Neuronal stem cell (in vitro differentiated cells): ENCODE measurements at regions not wholly inside any gene's neighbourhood (a gene's known extent, or its start where the extent isn't known, plus 50 kb on each side); places are given as distances from the start of the nearest gene placed in this dataset.
"Not testable (repeated sequence)": the region's sequence is repeated elsewhere in the genome, so short reads cannot be mapped to it uniquely, and the experiment has no call there.

Experiments used
- DNase-seq: peaks from one replicate; pipeline ENCODE4 v3.0.0-alpha.2; 2013; ENCODE audit warnings: low spot score
- H2AFZ ChIP-seq: one replicate; pipeline ENCODE4 v1.6.1; 2013; ENCODE audit warnings: mild to moderate bottlenecking, low read length, inconsistent platforms
- H2AK5ac ChIP-seq: 2 replicates; pipeline ENCODE4 v1.6.1; 2013; ENCODE audit warnings: low read depth, mild to moderate bottlenecking, inconsistent platforms, low read length, moderate library complexity, mixed read lengths
- H2BK120ac ChIP-seq: 2 replicates; pipeline ENCODE4 v1.6.1; 2013; ENCODE audit warnings: low read depth, mild to moderate bottlenecking, inconsistent platforms, low read length, moderate library complexity, mixed read lengths
- H2BK12ac ChIP-seq: one replicate; pipeline ENCODE4 v1.6.1; 2013; ENCODE audit warnings: low read length, inconsistent platforms
- H2BK15ac ChIP-seq: 2 replicates; pipeline ENCODE4 v1.6.1; 2013; ENCODE audit warnings: mild to moderate bottlenecking, low read length, inconsistent platforms, mixed read lengths
- H2BK5ac ChIP-seq: one replicate; pipeline ENCODE4 v1.6.1; 2013; ENCODE audit warnings: inconsistent platforms, mild to moderate bottlenecking, low read length, moderate library complexity
- H3K14ac ChIP-seq: one replicate; pipeline ENCODE4 v1.6.1; 2013; ENCODE audit warnings: low read length, inconsistent platforms
- H3K18ac ChIP-seq: 2 replicates; pipeline ENCODE4 v1.6.1; 2013; ENCODE audit warnings: low read length, inconsistent platforms
- H3K23ac ChIP-seq: 2 replicates; pipeline ENCODE4 v1.6.1; 2013; ENCODE audit warnings: low read depth, mild to moderate bottlenecking, mixed read lengths, low read length, inconsistent platforms; ENCODE audit not compliant: poor library complexity
- H3K27ac ChIP-seq: replicated peaks from 3 replicates; pipeline ENCODE4 v1.5.1; 2013; ENCODE audit warnings: low read length, inconsistent platforms
- H3K27me3 ChIP-seq, 3 experiments: 2 replicates each; pipeline ENCODE4 v1.6.1; 2013; ENCODE audit warnings: low read length in 3 of 3, mild to moderate bottlenecking in 2 of 3, inconsistent platforms in 1 of 3, low read depth in 1 of 3, mixed read lengths in 1 of 3, moderate library complexity in 1 of 3; ENCODE audit not compliant: control insufficient read depth in 3 of 3, insufficient read depth in 3 of 3
- H3K36me3 ChIP-seq, 2 donors: replicated peaks in 1 of 2; 2 replicates each; pipeline ENCODE4 v1.6.1; 2013; ENCODE audit warnings: low read length in 2 of 2; ENCODE audit not compliant: control insufficient read depth in 2 of 2, insufficient read depth in 2 of 2
- H3K4ac ChIP-seq: 2 replicates; pipeline ENCODE4 v1.6.1; 2013; ENCODE audit warnings: inconsistent platforms, mild to moderate bottlenecking, low read length, moderate library complexity
- H3K4me1 ChIP-seq, 2 donors: 1 replicate in 1 of 2; 2 replicates in 1 of 2; pipeline ENCODE4 v1.6.1; 2013; ENCODE audit warnings: low read length in 2 of 2, low read depth in 1 of 2; ENCODE audit not compliant: control insufficient read depth in 2 of 2, insufficient read depth in 1 of 2
- H3K4me2 ChIP-seq: one replicate; pipeline ENCODE4 v1.6.1; 2013; ENCODE audit warnings: mild to moderate bottlenecking, low read length, inconsistent platforms; ENCODE audit not compliant: insufficient read depth, poor library complexity, severe bottlenecking
- H3K4me3 ChIP-seq, 2 donors: 2 replicates each; pipeline ENCODE4 v1.5.1; 2013; ENCODE audit warnings: low read length in 2 of 2, mild to moderate bottlenecking in 2 of 2, inconsistent platforms in 1 of 2, moderate library complexity in 1 of 2
- H3K79me1 ChIP-seq: one replicate; pipeline ENCODE4 v1.6.1; 2013; ENCODE audit warnings: low read depth, mild to moderate bottlenecking, inconsistent platforms, low read length, moderate library complexity
- H3K9ac ChIP-seq: one replicate; pipeline ENCODE4 v1.6.1; 2013; ENCODE audit warnings: mild to moderate bottlenecking, low read depth, low read length, inconsistent platforms; ENCODE audit not compliant: poor library complexity
- H3K9me3 ChIP-seq, 2 donors: replicated peaks in 1 of 2; 2 replicates each; pipeline versions ENCODE3 to v1.6.1; 2013; ENCODE audit warnings: low read length in 2 of 2, mild to moderate bottlenecking in 2 of 2, inconsistent platforms in 1 of 2, low read depth in 1 of 2, mixed read lengths in 1 of 2, moderate library complexity in 1 of 2; ENCODE audit not compliant: control insufficient read depth in 2 of 2, insufficient read depth in 1 of 2
- H4K8ac ChIP-seq: one replicate; pipeline ENCODE4 v1.6.1; 2013; ENCODE audit warnings: low read depth, mild to moderate bottlenecking, inconsistent platforms, low read length, moderate library complexity
- H4K91ac ChIP-seq: one replicate; pipeline ENCODE4 v1.6.1; 2013; ENCODE audit warnings: low read length, low read depth, mild to moderate bottlenecking, inconsistent platforms; ENCODE audit not compliant: poor library complexity
- WGBS, 2 donors: extraction: QIAGEN DNeasy Blood & Tissue Kit; methylation state at CpG; one replicate each; pipeline ENCODE4 v1.1.7; 2013; ENCODE audit warnings: missing lambda C conversion rate in 2 of 2, mixed read lengths in 1 of 2; ENCODE audit not compliant: insufficient read length in 2 of 2, insufficient replicate concordance in 1 of 2; ENCODE audit errors: extremely low coverage in 2 of 2; 5-methylcytosine and 5-hydroxymethylcytosine counted together

GRCh38 chr4:28116526-28117083 lies 1256.0 kb downstream of the STIM2 start:
- not testable (repeated sequence) for H2BK15ac ChIP-seq, H3K27me3 ChIP-seq, DNase-seq, H2AK5ac ChIP-seq, H3K14ac ChIP-seq, H4K91ac ChIP-seq, H2BK12ac ChIP-seq, H3K9me3 ChIP-seq, H3K4ac ChIP-seq, H3K4me3 ChIP-seq, H3K4me1 ChIP-seq, H2BK5ac ChIP-seq, H3K18ac ChIP-seq, H3K79me1 ChIP-seq, H2BK120ac ChIP-seq, H3K36me3 ChIP-seq, H3K27ac ChIP-seq, H4K8ac ChIP-seq, H3K9ac ChIP-seq, H3K23ac ChIP-seq, H3K4me2 ChIP-seq
- no CpG with 5 or more reads among the region's 12 CpGs for WGBS, 2 donors
- H2AFZ ChIP-seq: peak overlapping the region; percentile 40

GRCh38 chr4:28117084-28117682 lies 1256.5 kb downstream of the STIM2 start:
- H3K79me1 ChIP-seq: no peaks in the 10 kb centered on the region
- WGBS, 2 donors: no CpG with 5 or more reads among the region's 61 CpGs
- no peak overlapping the region for H3K4me3 ChIP-seq
- peak overlapping the region; percentile 3 for H2BK12ac ChIP-seq
- DNase-seq: no peak
- peaks cover 0 to 2% of the 10 kb centered on the region in 2 donors for H3K9me3 ChIP-seq
- H2BK120ac ChIP-seq: no peak overlapping the region
- no peak overlapping the region for H3K4ac ChIP-seq
- H2BK15ac ChIP-seq: no peak overlapping the region
- H4K8ac ChIP-seq: no peak overlapping the region
- H4K91ac ChIP-seq: no peak overlapping the region
- H2BK5ac ChIP-seq: no peak overlapping the region
- H3K18ac ChIP-seq: peak overlapping the region; percentile 71
- H3K9ac ChIP-seq: no peak overlapping the region
- H2AK5ac ChIP-seq: no peak overlapping the region
- no peaks in the 10 kb centered on the region for H3K27me3 ChIP-seq
- H3K14ac ChIP-seq: no peak overlapping the region
- H3K27ac ChIP-seq: no peak overlapping the region
- H3K36me3 ChIP-seq: no peaks in the 10 kb centered on the region
- H3K23ac ChIP-seq: no peak overlapping the region
- peak overlapping the region; percentile 40 for H2AFZ ChIP-seq
- no peaks in the 10 kb centered on the region for H3K4me1 ChIP-seq
- no peak overlapping the region for H3K4me2 ChIP-seq

DNA sequence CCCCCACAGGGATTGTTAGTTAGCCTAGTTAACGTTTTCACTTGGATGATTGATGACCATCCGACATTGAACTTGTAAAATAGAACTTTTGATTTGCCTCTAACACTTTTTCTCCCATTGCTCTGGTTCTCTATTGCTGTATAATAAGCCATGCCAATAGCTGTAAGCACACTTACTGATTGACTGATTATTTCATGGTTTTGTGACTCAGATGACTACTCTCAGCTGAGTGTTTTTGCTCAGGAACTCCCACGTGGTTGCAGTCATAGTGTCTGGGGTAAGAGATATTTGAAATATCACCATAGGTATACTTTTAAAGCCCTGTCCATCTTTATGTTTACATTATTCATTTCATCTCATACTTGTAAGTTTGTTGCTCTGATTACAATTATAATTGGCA lies 1285.5 kb downstream of the STIM2 start:
- Histone ChIP-seq H3K23ac (no peak overlapping the region), H3K18ac (no peak overlapping the region), H3K79me1 (no peaks in the 10 kb centered on the region), H3K9ac (no peak overlapping the region), H3K4me3 (no peak overlapping the region), H3K4me1 (no peaks in the 10 kb centered on the region), H3K4ac (no peak overlapping the region), H2AFZ (no peak overlapping the region), H3K14ac (no peak overlapping the region), H3K27me3 (no peaks in the 10 kb centered on the region), H2BK120ac (no peak overlapping the region), H2AK5ac (no peak overlapping the region), H3K4me2 (no peak overlapping the region), H4K91ac (no peak overlapping the region), H2BK15ac (no peak overlapping the region), H3K27ac (no peak overlapping the region), H3K9me3 (no peaks in the 10 kb centered on the region), H2BK12ac (no peak overlapping the region), H4K8ac (no peak overlapping the region), H2BK5ac (no peak overlapping the region), H3K36me3 (no peaks in the 10 kb centered on the region)
- DNase-seq: no peak
- WGBS, 2 donors: no CpG with 5 or more reads among the region's 3 CpGs

DNA sequence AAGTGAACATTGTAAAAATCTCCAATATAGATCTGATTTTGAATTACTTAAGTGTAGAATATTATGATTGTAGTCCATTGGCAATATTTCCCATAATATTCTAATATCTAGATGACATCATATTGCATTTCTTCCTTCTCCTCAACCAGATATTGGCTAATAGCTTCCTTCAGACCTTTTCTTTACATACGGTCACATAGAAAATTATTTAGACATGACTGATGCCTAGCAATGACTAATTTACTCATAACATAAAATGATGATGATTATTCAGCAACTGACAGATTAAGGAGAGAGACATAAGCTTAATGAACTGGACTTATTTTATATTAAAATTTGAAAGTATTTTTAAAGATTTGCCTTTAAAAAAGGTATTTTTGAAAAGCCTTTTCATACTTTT lies 1287.6 kb downstream of the STIM2 start:
- Histone ChIP-seq H3K9ac (no peak overlapping the region), H3K36me3 (no peaks in the 10 kb centered on the region), H2BK12ac (no peak overlapping the region), H2BK5ac (no peak overlapping the region), H2AFZ (no peak overlapping the region), H3K27ac (no peak overlapping the region), H3K79me1 (no peaks in the 10 kb centered on the region), H3K4me2 (no peak overlapping the region), H4K8ac (no peak overlapping the region), H3K4me3 (no peak overlapping the region), H3K4me1 (no peaks in the 10 kb centered on the region), H3K9me3 (no peaks in the 10 kb centered on the region), H2BK120ac (no peak overlapping the region), H2BK15ac (no peak overlapping the region), H2AK5ac (no peak overlapping the region), H3K4ac (no peak overlapping the region), H3K14ac (no peak overlapping the region), H4K91ac (no peak overlapping the region), H3K18ac (no peak overlapping the region), H3K27me3 (no peaks in the 10 kb centered on the region), H3K23ac (no peak overlapping the region)
- no CpG with 5 or more reads among the region's 1 CpG for WGBS, 2 donors
- no peak for DNase-seq
